ENCODE measurements at regions not wholly inside any gene's neighbourhood (a gene's known extent, or its start where the extent isn't known, plus 50 kb on each side); places are given as distances from the start of the nearest gene placed in this dataset.

DNA sequence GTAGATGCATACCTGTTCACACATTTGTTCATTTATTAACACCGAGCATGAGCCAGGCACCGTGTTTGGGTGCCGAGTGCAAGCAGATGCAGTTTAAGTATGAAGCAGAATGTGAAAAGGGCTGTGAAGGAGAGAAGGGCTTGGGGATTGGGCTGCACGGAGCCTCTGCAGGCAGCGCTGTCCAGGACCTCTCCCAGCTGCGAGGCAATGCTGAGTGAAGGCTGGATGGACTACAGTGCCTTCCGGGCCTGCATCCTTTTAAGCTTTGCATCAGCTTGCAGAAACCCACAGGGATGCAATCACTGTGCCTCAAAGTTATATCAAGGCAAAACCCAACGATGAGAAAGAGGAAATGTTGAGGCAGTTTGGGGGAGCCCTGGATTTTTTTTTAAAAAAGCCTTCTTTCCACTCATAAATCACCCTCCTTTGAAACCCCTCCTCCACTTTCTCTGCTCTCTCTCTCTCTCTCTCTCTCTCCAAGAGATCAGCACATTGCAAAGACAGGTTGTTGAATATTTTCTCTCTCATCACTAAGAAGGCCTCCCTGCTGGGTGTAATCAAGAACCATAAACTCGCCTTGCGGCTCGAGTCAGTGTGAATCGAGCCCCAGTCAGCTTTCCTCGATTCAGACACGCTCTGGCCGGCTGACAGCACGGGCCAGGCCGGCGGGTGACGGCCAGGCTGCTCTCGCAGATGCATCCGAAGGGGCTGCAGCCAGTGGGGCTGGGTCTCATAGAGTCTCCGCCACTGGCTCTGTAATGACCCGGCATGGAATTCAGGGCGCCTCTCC lies 89.2 kb upstream of the POU3F1 start:
- H3K4me3 ChIP-seq: no peak overlapping the region
- TF ChIP-seq, protein P1, sequence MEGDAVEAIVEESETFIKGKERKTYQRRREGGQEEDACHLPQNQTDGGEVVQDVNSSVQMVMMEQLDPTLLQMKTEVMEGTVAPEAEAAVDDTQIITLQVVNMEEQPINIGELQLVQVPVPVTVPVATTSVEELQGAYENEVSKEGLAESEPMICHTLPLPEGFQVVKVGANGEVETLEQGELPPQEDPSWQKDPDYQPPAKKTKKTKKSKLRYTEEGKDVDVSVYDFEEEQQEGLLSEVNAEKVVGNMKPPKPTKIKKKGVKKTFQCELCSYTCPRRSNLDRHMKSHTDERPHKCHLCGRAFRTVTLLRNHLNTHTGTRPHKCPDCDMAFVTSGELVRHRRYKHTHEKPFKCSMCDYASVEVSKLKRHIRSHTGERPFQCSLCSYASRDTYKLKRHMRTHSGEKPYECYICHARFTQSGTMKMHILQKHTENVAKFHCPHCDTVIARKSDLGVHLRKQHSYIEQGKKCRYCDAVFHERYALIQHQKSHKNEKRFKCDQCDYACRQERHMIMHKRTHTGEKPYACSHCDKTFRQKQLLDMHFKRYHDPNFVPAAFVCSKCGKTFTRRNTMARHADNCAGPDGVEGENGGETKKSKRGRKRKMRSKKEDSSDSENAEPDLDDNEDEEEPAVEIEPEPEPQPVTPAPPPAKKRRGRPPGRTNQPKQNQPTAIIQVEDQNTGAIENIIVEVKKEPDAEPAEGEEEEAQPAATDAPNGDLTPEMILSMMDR (IDR thresholded peaks at IDR 0.05; ENCODE audit: low read depth, low read length): no peak
- no peaks in the 10 kb centered on the region for H3K9me3 ChIP-seq (ENCODE audit: low read depth)
- no peaks in the 10 kb centered on the region for H3K27me3 ChIP-seq
- H3K27ac ChIP-seq: no peak overlapping the region
- H3K4me1 ChIP-seq (ENCODE audit: low read depth): no peaks in the 10 kb centered on the region
- no peaks in the 10 kb centered on the region for H3K36me3 ChIP-seq
- peak in 1 of 2 donors; percentile 36 for DNase-seq (ENCODE audit: low read depth in 1 of 2, low spot score in 1 of 2)

- no peaks in the 10 kb centered on the region for H3K36me3 ChIP-seq
- no peaks in the 10 kb centered on the region for H3K9me3 ChIP-seq (ENCODE audit: low read depth)
- DNase-seq (ENCODE audit: low read depth in 1 of 2, low spot score in 1 of 2): peak in 1 of 2 donors; percentile 9
- H3K27me3 ChIP-seq: no peaks in the 10 kb centered on the region
- no peak overlapping the region for H3K27ac ChIP-seq
- TF ChIP-seq, protein P1 (IDR thresholded peaks at IDR 0.05; ENCODE audit: low read depth, low read length): no peak
- no peaks in the 10 kb centered on the region for H3K4me1 ChIP-seq (ENCODE audit: low read depth)
- no peak overlapping the region for H3K4me3 ChIP-seq
Measured at GRCh38 chr1:38134294-38134755, 87.7 kb upstream of the POU3F1 start.

DNA sequence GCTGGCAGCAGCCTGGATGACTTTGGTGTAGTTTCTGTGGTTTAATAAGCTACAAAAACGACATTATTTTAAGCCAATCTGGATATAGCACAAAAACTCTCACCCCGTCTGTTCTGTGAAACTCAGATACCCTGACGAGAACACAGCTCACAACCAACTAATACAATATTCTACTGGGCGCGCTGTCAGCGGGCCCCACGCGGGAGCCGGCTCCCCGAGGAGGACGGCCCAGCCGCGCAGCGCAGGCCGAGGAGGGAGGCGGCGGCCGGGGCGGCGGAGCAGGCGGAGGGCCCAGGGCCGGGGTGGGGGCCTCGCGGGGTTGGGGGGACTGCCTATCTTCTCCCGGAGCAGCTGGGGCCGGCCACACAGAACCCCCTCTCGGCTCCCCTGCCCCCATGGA lies 87.2 kb upstream of the POU3F1 start:
- Histone ChIP-seq H3K27ac (no peak overlapping the region), H3K27me3 (no peaks in the 10 kb centered on the region), H3K36me3 (no peaks in the 10 kb centered on the region), H3K4me3 (no peak overlapping the region), H3K4me1 (ENCODE audit: low read depth) (no peaks in the 10 kb centered on the region), H3K9me3 (ENCODE audit: low read depth) (no peaks in the 10 kb centered on the region)
- TF ChIP-seq, protein P1 (IDR thresholded peaks at IDR 0.05; ENCODE audit: low read depth, low read length): no peak
- no peak for DNase-seq (ENCODE audit: low read depth in 1 of 2, low spot score in 1 of 2)

DNA sequence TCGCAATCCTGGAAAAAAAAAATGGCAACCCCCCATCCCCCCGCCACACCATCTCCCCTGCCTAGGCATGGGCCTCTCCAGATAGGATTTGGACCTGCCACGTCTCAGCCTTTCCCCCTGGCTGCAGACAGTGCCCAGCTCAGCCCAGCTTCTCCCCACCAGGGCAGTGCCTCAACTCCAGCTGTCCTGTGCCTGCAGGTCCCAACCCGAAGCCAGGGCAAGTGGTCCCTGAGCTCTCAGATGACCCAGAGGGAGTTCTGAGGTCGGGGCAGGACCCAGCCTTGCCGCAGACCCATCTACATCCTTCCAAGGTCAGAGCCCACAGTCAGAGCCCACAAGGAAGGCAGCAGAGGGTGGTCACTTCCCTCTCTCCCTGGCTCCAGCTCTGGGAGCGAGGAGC lies 86.7 kb upstream of the POU3F1 start:
- Histone ChIP-seq H3K4me3 (no peak overlapping the region), H3K4me1 (ENCODE audit: low read depth) (no peaks in the 10 kb centered on the region), H3K36me3 (no peaks in the 10 kb centered on the region), H3K27me3 (no peaks in the 10 kb centered on the region), H3K9me3 (ENCODE audit: low read depth) (no peaks in the 10 kb centered on the region), H3K27ac (no peak overlapping the region)
- DNase-seq (ENCODE audit: low read depth in 1 of 2, low spot score in 1 of 2): no peak
- TF ChIP-seq, protein P1 (IDR thresholded peaks at IDR 0.05; ENCODE audit: low read depth, low read length): no peak

GRCh38 chr1:38132681-38133080 lies 86.1 kb upstream of the POU3F1 start:
- Histone ChIP-seq H3K4me1 (ENCODE audit: low read depth) (no peaks in the 10 kb centered on the region), H3K36me3 (no peaks in the 10 kb centered on the region)
- TF ChIP-seq, protein P1 (IDR thresholded peaks at IDR 0.05; ENCODE audit: low read depth, low read length): no peak

More at GRCh38 chr1:38132681-38133080, 86.1 kb upstream of the POU3F1 start:
- DNase-seq (ENCODE audit: low read depth in 1 of 2, low spot score in 1 of 2): no peak
- Histone ChIP-seq H3K27ac (no peak overlapping the region), H3K27me3 (no peaks in the 10 kb centered on the region), H3K4me3 (no peak overlapping the region), H3K9me3 (ENCODE audit: low read depth) (no peaks in the 10 kb centered on the region)

All from cardiac muscle cell (in vitro differentiated cells and primary cell).